Fibroblast of the aortic adventitia (primary cell): ENCODE measurements at regions not wholly inside any gene's neighbourhood (a gene's known extent, or its start where the extent isn't known, plus 50 kb on each side); places are given as distances from the start of the nearest gene placed in this dataset.
A peak's percentile ranks its signal among the peaks of the same experiment; 100 is the strongest.

ENCODE experiments used
- DNase-seq: peaks from one replicate; pipeline ENCODE4 v3.0.0-alpha.2; 2010; ENCODE audit warnings: low read depth
- H3K4me3 ChIP-seq: 2 replicates; pipeline ENCODE4 v1.5.1; 2011; ENCODE audit warnings: low read depth, mild to moderate bottlenecking, control low read depth, low read length, moderate library complexity
- TF ChIP-seq, protein P1 (sequence below): IDR thresholded peaks from 2 replicates; pipeline ENCODE4 v1.5.1; 2011; ENCODE audit warnings: mild to moderate bottlenecking, low read length, control low read depth, inconsistent platforms; ENCODE audit not compliant: insufficient read depth

DNA sequence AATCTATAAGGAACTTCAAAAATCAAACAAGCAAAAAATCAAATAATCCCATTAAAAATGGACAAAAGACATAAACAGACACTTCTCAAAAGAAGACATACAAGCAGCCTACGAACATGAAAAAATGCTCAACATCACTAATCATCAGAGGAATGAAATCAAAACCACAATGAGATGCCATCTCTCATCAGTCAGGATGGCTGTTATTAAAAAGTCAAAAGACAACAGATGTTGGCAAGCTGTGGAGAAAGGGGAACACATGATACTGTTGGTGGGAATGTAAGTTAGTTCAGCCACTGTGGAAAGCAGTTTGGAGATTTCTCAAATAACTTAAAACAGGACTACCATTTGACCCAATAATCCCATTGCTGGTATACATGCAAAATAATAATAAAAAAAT, 226.4 kb downstream of the S1PR1 start:
- DNase-seq: no peak
- H3K4me3 ChIP-seq: no peak overlapping the region
- TF ChIP-seq, protein P1, sequence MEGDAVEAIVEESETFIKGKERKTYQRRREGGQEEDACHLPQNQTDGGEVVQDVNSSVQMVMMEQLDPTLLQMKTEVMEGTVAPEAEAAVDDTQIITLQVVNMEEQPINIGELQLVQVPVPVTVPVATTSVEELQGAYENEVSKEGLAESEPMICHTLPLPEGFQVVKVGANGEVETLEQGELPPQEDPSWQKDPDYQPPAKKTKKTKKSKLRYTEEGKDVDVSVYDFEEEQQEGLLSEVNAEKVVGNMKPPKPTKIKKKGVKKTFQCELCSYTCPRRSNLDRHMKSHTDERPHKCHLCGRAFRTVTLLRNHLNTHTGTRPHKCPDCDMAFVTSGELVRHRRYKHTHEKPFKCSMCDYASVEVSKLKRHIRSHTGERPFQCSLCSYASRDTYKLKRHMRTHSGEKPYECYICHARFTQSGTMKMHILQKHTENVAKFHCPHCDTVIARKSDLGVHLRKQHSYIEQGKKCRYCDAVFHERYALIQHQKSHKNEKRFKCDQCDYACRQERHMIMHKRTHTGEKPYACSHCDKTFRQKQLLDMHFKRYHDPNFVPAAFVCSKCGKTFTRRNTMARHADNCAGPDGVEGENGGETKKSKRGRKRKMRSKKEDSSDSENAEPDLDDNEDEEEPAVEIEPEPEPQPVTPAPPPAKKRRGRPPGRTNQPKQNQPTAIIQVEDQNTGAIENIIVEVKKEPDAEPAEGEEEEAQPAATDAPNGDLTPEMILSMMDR: no peak

GRCh38 chr1:101465941-101466340, 229.1 kb downstream of the S1PR1 start:
- H3K4me3 ChIP-seq: no peak overlapping the region
- no peak for DNase-seq
- TF ChIP-seq, protein P1: no peak

GRCh38 chr1:101474039-101474665, 237.3 kb downstream of the S1PR1 start:
- TF ChIP-seq, protein P1: peak; percentile 17
- no peak overlapping the region for H3K4me3 ChIP-seq
- no peak for DNase-seq

DNA sequence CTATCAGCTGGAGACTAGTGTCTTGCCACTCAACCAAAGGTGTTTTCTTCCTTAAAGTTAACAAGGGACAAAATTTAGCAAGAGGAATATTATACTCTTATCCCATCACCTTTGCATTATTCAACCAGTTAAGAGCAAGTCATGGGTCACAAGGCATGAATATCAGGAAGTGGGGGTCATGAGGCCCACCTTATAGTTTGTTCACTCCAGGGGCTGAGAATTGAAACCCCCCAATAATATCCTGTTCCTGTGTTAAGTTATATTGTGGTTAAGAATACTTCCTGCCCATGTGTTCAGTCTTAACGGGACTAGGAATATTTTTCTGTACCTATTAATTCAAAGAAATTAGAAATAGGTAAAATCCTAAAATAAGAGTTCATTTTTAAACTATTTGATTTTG, 239.7 kb downstream of the S1PR1 start:
- TF ChIP-seq, protein P1: no peak
- DNase-seq: no peak
- no peak overlapping the region for H3K4me3 ChIP-seq

- DNase-seq: no peak
- no peak overlapping the region for H3K4me3 ChIP-seq
- TF ChIP-seq, protein P1: no peak
Measured at GRCh38 chr1:101479945-101480344, 243.1 kb downstream of the S1PR1 start.

- no peak for DNase-seq
- no peak overlapping the region for H3K4me3 ChIP-seq
- TF ChIP-seq, protein P1: no peak
Measured at GRCh38 chr1:101482306-101482705, 245.5 kb downstream of the S1PR1 start.
